Suprapubic skin (tissue), 4 donors: ENCODE measurements at regions not wholly inside any gene's neighbourhood (a gene's known extent, or its start where the extent isn't known, plus 50 kb on each side); places are given as distances from the start of the nearest gene placed in this dataset.
"Not testable (repeated sequence)": the region's sequence is repeated elsewhere in the genome, so short reads cannot be mapped to it uniquely, and the experiment has no call there.

Source experiments
- DNase-seq, 2 donors: peaks; one replicate each; pipeline ENCODE4 v3.0.0-alpha.2; 2019; ENCODE audit warnings: low spot score in 2 of 2
- H3K27ac ChIP-seq: fragments of 200-600 bp; sonication (generic); one replicate; pipeline ENCODE4 v1.5.1; 2019
- H3K27me3 ChIP-seq: fragments of 200-600 bp; sonication (generic); one replicate; pipeline ENCODE4 v1.5.1; 2019
- H3K36me3 ChIP-seq: fragments of 200-600 bp; sonication (generic); one replicate; pipeline ENCODE4 v1.5.1; 2019
- H3K4me1 ChIP-seq: fragments of 200-600 bp; sonication (generic); one replicate; pipeline ENCODE4 v1.5.1; 2019
- H3K4me3 ChIP-seq: fragments of 200-600 bp; sonication (generic); one replicate; pipeline ENCODE4 v1.5.1; 2019; ENCODE audit warnings: mild to moderate bottlenecking
- H3K9me3 ChIP-seq: fragments of 200-600 bp; sonication (generic); one replicate; pipeline ENCODE4 v1.5.1; 2019
- EP300 ChIP-seq: sonication (generic); formaldehyde crosslinking; IDR thresholded peaks from one replicate; pipeline ENCODE4 v1.6.1; 2017; ENCODE audit warnings: antibody characterized with exemption
- POLR2A ChIP-seq, 2 donors: fragments of 450-650 bp; IDR thresholded peaks; one replicate each; pipeline ENCODE4 v1.6.1; 2017; ENCODE audit warnings: antibody characterized with exemption in 2 of 2, mild to moderate bottlenecking in 2 of 2, moderate library complexity in 2 of 2
- POLR2AphosphoS5 ChIP-seq, 3 donors: sonication (generic); formaldehyde crosslinking; IDR thresholded peaks; one replicate each; pipeline ENCODE4 v1.6.1; 2017; ENCODE audit warnings: antibody characterized with exemption in 3 of 3
- WGBS: methylation state at CpG from one replicate; pipeline ENCODE4 v1.1.5; 2018; 5-methylcytosine and 5-hydroxymethylcytosine counted together
- TF ChIP-seq, protein P1 (sequence below), 2 donors: fragments of 200-600 bp in 1 of 2; fragments of 450-650 bp in 1 of 2; sonication (generic) in 1 of 2; IDR thresholded peaks; one replicate each; pipeline ENCODE4 v1.5.1; 2016 to 2019; ENCODE audit warnings: antibody characterized with exemption in 2 of 2, mild to moderate bottlenecking in 1 of 2, moderate library complexity in 1 of 2

DNA sequence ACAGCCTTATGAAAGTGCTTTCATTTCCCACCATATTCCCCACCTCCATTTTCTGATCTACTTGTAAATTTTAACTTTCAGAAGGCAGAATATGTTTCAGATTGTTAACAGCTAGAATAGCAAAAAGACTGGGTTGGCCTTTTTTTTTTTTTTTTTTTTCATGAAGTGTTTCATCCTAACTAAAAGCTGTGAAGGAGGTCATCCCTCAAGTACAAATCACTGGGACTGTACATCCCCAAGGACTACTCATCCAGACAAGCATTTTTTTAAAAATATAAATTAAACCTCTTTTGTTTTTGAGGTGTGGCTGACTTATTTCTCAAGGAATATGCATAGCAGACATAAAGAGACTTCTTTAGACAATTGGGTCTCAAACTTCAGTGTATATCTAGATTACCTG is 542.1 kb upstream of the TUSC1 start:
- Histone ChIP-seq H3K27ac (no peak overlapping the region), H3K36me3 (no peaks in the 10 kb centered on the region), H3K4me1 (no peaks in the 10 kb centered on the region), H3K4me3 (no peak overlapping the region), H3K27me3 (no peaks in the 10 kb centered on the region), H3K9me3 (no peaks in the 10 kb centered on the region)
- TF ChIP-seq POLR2AphosphoS5 (IDR thresholded peaks at IDR 0.05) (no peak), POLR2A (IDR thresholded peaks at IDR 0.05) (no peak)
- no peak for DNase-seq

DNA sequence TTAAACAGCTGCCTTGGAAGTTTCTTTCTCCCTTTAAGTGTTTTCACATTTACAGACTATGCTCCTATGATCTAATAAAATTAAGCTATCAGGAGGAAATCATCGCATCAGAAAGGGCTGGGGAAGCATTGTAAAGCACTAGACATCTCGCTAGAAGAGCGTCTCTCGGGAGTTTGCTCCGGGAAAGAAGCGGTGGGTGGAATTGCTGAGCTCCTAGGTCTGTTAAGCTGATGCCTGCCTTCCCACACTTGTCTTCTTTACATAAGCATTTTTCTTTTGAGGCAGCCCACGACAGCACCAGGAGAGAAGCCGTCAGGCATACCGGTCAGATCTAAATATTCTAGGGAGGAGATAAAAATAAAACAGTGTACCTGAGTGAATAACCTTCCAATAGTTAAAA is 541.7 kb upstream of the TUSC1 start:
- Histone ChIP-seq H3K4me3 (no peak overlapping the region), H3K4me1 (no peaks in the 10 kb centered on the region), H3K9me3 (no peaks in the 10 kb centered on the region), H3K27me3 (no peaks in the 10 kb centered on the region), H3K27ac (no peak overlapping the region), H3K36me3 (no peaks in the 10 kb centered on the region)
- 67% methylated on average over 9 of the region's 9 CpGs for WGBS
- TF ChIP-seq POLR2AphosphoS5 (IDR thresholded peaks at IDR 0.05) (no peak), EP300 (no peak), POLR2A (IDR thresholded peaks at IDR 0.05) (no peak)
- TF ChIP-seq, protein P1, sequence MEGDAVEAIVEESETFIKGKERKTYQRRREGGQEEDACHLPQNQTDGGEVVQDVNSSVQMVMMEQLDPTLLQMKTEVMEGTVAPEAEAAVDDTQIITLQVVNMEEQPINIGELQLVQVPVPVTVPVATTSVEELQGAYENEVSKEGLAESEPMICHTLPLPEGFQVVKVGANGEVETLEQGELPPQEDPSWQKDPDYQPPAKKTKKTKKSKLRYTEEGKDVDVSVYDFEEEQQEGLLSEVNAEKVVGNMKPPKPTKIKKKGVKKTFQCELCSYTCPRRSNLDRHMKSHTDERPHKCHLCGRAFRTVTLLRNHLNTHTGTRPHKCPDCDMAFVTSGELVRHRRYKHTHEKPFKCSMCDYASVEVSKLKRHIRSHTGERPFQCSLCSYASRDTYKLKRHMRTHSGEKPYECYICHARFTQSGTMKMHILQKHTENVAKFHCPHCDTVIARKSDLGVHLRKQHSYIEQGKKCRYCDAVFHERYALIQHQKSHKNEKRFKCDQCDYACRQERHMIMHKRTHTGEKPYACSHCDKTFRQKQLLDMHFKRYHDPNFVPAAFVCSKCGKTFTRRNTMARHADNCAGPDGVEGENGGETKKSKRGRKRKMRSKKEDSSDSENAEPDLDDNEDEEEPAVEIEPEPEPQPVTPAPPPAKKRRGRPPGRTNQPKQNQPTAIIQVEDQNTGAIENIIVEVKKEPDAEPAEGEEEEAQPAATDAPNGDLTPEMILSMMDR (IDR thresholded peaks at IDR 0.05) = no peak
- no peak for DNase-seq

DNA sequence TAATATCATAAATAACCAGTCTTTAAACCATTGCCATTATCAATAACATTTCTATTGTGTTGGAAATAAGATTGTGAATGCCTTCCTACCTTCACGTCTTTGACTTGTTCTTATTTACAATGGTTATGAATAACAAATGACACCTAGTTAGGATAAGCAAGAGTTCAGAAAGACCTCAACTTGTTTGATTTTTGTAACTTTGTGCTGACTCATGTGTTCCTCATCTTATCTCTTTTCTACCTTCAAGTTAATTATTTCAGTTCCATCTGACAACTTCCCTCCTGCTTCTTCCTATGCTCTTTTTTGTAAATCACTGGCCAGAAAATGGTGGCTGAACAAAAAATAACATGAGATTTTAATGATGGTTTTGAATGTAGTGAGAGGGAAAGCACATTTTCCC is 538.5 kb upstream of the TUSC1 start:
- DNase-seq = no peak
- no peaks in the 10 kb centered on the region for H3K36me3 ChIP-seq
- no peak overlapping the region for H3K4me3 ChIP-seq
- H3K27ac ChIP-seq = no peak overlapping the region
- no peaks in the 10 kb centered on the region for H3K9me3 ChIP-seq
- no peaks in the 10 kb centered on the region for H3K4me1 ChIP-seq
- 80% methylated on average over 1 of the region's 1 CpG for whole genome bisulfite sequencing
- H3K27me3 ChIP-seq = no peaks in the 10 kb centered on the region
- TF ChIP-seq, protein P1 (IDR thresholded peaks at IDR 0.05) = no peak
- TF ChIP-seq POLR2AphosphoS5 (IDR thresholded peaks at IDR 0.05) = no peak
- no peak for TF ChIP-seq EP300
- TF ChIP-seq POLR2A (IDR thresholded peaks at IDR 0.05) = no peak

DNA sequence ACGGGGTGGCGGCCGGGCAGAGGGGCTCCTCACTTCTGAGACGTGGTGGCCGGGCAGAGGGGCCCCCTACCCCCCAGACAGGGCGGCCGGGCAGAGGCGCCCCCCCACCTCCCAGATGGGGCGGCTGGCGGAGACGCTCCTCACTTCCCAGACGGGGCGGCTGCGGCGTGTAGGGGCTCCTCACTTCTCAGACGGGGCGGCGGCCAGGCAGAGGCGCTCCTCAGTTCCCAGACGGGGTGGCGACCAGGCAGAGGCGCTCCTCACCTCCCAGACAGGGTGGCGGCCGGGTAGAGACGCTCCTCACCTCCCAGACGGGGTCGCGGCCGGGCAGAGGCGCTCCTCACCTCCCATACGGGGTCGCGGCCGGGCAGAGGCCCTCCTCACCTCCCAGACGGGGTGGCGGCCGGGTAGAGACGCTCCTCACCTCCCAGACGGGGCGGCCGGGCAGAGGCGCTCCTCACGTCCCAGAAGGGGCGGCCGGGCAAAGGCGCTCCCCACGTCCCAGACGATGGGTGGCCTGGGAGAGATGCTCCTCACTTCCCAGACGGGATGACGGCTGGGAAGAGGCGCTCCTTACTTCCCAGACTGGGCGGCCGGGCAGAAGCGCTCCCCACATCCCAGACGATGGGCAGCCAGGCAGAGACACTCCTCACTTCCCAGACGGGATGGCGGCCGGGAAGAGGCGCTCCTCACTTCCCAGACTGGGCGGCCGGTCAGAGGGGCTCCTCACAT is 536.6 kb upstream of the TUSC1 start:
- H3K4me3 ChIP-seq, H3K27me3 ChIP-seq, H3K9me3 ChIP-seq, H3K4me1 ChIP-seq, H3K27ac ChIP-seq, H3K36me3 ChIP-seq: not testable (repeated sequence)
- WGBS = 98% methylated on average over 15 of the region's 61 CpGs
- DNase-seq = peak in 1 of 2 donors; percentile 77

DNA sequence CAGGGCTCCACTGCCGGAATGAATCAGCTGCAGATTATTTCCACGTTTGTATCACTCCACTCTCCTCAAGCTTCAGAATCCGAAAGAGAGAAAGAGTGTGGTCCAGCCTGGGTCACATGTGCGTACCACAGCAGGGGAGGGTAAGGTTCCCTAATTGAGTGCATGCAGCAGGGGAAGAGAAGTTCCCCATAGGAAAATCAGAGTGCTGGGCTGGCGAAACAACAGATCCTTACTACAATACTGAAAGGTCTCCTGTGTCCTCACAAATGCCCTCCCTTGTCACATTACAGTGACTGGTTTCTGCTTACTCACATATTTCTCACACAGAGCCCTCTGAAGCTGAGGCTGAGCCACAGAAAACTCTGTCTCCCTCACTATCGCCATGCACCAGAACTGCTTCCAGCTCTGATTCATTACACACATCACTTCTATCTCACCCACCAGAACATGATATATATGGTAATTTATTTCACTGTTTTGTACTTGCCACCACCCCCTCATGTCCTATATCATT is 532.2 kb upstream of the TUSC1 start:
- Histone ChIP-seq H3K36me3 (no peaks in the 10 kb centered on the region), H3K27me3 (no peaks in the 10 kb centered on the region), H3K4me3 (no peak overlapping the region), H3K9me3 (no peaks in the 10 kb centered on the region), H3K27ac (no peak overlapping the region), H3K4me1 (peaks cover 3% of the 10 kb centered on the region)
- WGBS = 43% methylated on average over 6 of the region's 6 CpGs
- TF ChIP-seq EP300 = no peak
- no peak for TF ChIP-seq POLR2A (IDR thresholded peaks at IDR 0.05)
- TF ChIP-seq POLR2AphosphoS5 (IDR thresholded peaks at IDR 0.05) = no peak
- TF ChIP-seq, protein P1 (IDR thresholded peaks at IDR 0.05) = no peak
- no peak for DNase-seq

DNA sequence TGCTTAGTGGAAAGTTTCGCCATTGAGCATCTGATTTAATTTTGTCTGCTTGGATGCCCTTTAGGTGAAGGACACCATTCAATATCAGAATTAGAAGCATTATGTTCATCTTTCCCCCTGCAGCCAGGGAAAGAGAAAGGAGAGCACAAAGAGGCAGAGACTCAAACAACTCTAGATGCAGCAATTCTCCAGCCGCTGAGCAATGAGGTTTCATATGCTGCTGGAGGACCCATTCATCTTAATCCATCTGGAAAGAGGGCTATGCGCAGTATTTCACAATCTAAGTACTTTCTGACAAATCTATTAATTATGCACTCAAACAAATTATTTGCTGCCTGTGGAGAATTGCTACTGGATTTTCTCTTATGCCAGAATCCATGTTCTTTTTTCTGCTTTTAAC is 527.0 kb upstream of the TUSC1 start:
- DNase-seq = no peak
- H3K4me1 ChIP-seq = peaks cover 3% of the 10 kb centered on the region
- H3K9me3 ChIP-seq = no peaks in the 10 kb centered on the region
- TF ChIP-seq EP300 = no peak
- no peak for TF ChIP-seq POLR2AphosphoS5 (IDR thresholded peaks at IDR 0.05)
- no peak for TF ChIP-seq POLR2A (IDR thresholded peaks at IDR 0.05)
- TF ChIP-seq, protein P1 (IDR thresholded peaks at IDR 0.05) = no peak
- H3K4me3 ChIP-seq = no peak overlapping the region
- no peaks in the 10 kb centered on the region for H3K36me3 ChIP-seq
- H3K27ac ChIP-seq = no peak overlapping the region
- no peaks in the 10 kb centered on the region for H3K27me3 ChIP-seq
- WGBS = 68% methylated on average over 3 of the region's 3 CpGs
